CD8-positive, alpha-beta memory T cell (primary cell): ENCODE measurements at regions not wholly inside any gene's neighbourhood (a gene's known extent, or its start where the extent isn't known, plus 50 kb on each side); places are given as distances from the start of the nearest gene placed in this dataset.

ENCODE experiments used
- CTCF ChIA-PET: fragments of 350-600 bp; sonication (Branson Sonifier 250); formaldehyde crosslinking; loops from one replicate; lab custom pipeline; 2021; ENCODE audit warnings: antibody characterized with exemption; lab: Charles Lee
- POLR2A ChIA-PET: fragments of 350-600 bp; sonication (Branson Sonifier 250); formaldehyde crosslinking; loops from one replicate; lab custom pipeline; 2021; ENCODE audit warnings: antibody characterized with exemption; lab: Charles Lee
- DNase-seq, 5 donors: peaks; one replicate each; pipeline versions ENCODE4 v3.0.0 to v3.0.0-alpha.2; 2020 to 2022; ENCODE audit warnings: mixed read lengths in 1 of 5
- H3K27ac ChIP-seq: one replicate; pipeline ENCODE4 v1.7.0; 2013; ENCODE audit warnings: low read depth, mild to moderate bottlenecking, low read length, moderate library complexity
- H3K27me3 ChIP-seq: 2 replicates; pipeline ENCODE4 v1.7.0; 2013; ENCODE audit warnings: low read length, mild to moderate bottlenecking; ENCODE audit not compliant: insufficient read depth, poor library complexity, severe bottlenecking
- H3K36me3 ChIP-seq: 2 replicates; pipeline ENCODE4 v1.7.0; 2013; ENCODE audit warnings: mild to moderate bottlenecking, low read length, moderate library complexity; ENCODE audit not compliant: insufficient read depth
- H3K4me1 ChIP-seq: 2 replicates; pipeline ENCODE4 v1.7.0; 2013; ENCODE audit warnings: mild to moderate bottlenecking, low read length, moderate library complexity; ENCODE audit not compliant: insufficient read depth
- H3K4me3 ChIP-seq: 2 replicates; pipeline ENCODE4 v1.7.0; 2013; ENCODE audit warnings: mild to moderate bottlenecking, low read length
- H3K9me3 ChIP-seq: 2 replicates; pipeline ENCODE4 v1.7.0; 2013; ENCODE audit warnings: mild to moderate bottlenecking, low read length
- H3K27ac Mint-ChIP-seq, 8 donors: one replicate each; pipeline ENCODE4 v1.8.0; 2020 to 2021; ENCODE audit warnings: mixed read lengths in 8 of 8, mild to moderate bottlenecking in 6 of 8, inconsistent platforms in 3 of 8, moderate library complexity in 3 of 8
- H3K27me3 Mint-ChIP-seq, 2 donors: one replicate each; pipeline ENCODE4 v1.8.0; 2020 to 2021; ENCODE audit warnings: mixed read lengths in 2 of 2, mild to moderate bottlenecking in 1 of 2, moderate library complexity in 1 of 2
- H3K36me3 Mint-ChIP-seq, 3 donors: one replicate each; pipeline ENCODE4 v1.8.0; 2020 to 2021; ENCODE audit warnings: mixed read lengths in 3 of 3, inconsistent platforms in 1 of 3, mild to moderate bottlenecking in 1 of 3
- H3K4me1 Mint-ChIP-seq, 3 donors: one replicate each; pipeline ENCODE4 v1.8.0; 2020 to 2021; ENCODE audit warnings: mixed read lengths in 3 of 3, inconsistent platforms in 1 of 3, mild to moderate bottlenecking in 1 of 3
- H3K4me3 Mint-ChIP-seq, 7 donors: one replicate each; pipeline ENCODE4 v1.8.0; 2020 to 2021; ENCODE audit warnings: mixed read lengths in 7 of 7, mild to moderate bottlenecking in 6 of 7, moderate library complexity in 4 of 7, inconsistent platforms in 2 of 7
- H3K9me3 Mint-ChIP-seq, 5 donors: one replicate each; pipeline ENCODE4 v1.8.0; 2020 to 2022; ENCODE audit warnings: mixed read lengths in 5 of 5, mild to moderate bottlenecking in 3 of 5, moderate library complexity in 2 of 5, inconsistent platforms in 1 of 5

DNA sequence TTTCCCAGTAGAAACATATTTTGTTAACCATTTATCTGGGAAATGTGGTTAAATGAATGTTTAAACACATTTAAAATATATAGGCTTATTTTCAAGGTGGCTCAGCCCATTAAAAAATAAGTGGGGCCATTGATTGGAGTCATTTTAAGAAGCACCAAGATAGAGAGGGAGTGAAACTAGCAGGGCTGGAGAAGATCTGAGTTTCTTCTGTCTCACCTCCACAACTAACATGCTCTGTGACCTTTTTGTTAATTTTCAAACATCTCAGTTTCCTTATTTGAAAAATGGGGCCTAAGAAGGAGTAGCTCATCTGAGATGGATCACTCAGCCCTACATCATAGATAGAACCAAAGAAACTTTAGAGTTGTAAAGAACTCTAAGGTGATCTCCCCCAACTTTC, 254.8 kb downstream of the KCNS3 start:
- no peak overlapping the region for H3K27ac ChIP-seq
- CTCF ChIA-PET = no interaction called here
- Mint-ChIP-seq H3K27ac (no peak overlapping the region), H3K27me3 (no peaks in the 10 kb centered on the region), H3K9me3 (no peaks in the 10 kb centered on the region), H3K4me3 (no peak overlapping the region), H3K36me3 (no peaks in the 10 kb centered on the region), H3K4me1 (peaks cover 0 to 2% (median 0%) of the 10 kb centered on the region in 3 donors)
- no peaks in the 10 kb centered on the region for H3K4me1 ChIP-seq
- H3K9me3 ChIP-seq = no peaks in the 10 kb centered on the region
- DNase-seq = no peak
- no peaks in the 10 kb centered on the region for H3K27me3 ChIP-seq
- H3K36me3 ChIP-seq = no peaks in the 10 kb centered on the region
- POLR2A ChIA-PET = no interaction called here
- H3K4me3 ChIP-seq = no peak overlapping the region

DNA sequence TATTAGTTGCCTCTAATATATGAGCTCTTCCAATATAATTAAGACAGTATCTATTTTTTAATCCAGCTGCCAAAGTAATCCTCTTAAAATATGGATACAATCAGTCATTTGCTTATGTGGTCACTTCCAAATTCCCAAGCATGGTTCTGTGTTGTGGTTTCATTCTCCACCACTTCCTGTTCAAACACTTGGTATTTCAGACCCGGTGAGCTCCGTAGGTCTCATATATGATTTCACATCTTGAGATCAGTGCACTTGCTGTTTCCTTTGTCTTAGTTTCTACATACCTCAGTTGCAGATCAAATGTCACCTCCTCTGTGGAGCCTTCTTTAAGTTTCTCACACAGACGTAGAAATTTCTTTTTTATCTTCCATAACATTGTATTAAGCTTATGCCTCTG, 254.2 kb downstream of the KCNS3 start:
- Histone ChIP-seq H3K27ac (no peak overlapping the region), H3K4me1 (no peaks in the 10 kb centered on the region), H3K9me3 (no peaks in the 10 kb centered on the region), H3K27me3 (no peaks in the 10 kb centered on the region), H3K4me3 (no peak overlapping the region), H3K36me3 (no peaks in the 10 kb centered on the region)
- CTCF ChIA-PET = interaction anchor here (0.7 kb wide), 1 partner anchor 31 kb away, joined by 3 read pairs; no protein-coding TSS in a partner anchor
- no peak overlapping the region for H3K27ac Mint-ChIP-seq
- no peaks in the 10 kb centered on the region for H3K9me3 Mint-ChIP-seq
- peaks cover 0 to 2% (median 0%) of the 10 kb centered on the region in 3 donors for H3K4me1 Mint-ChIP-seq
- no peaks in the 10 kb centered on the region for H3K36me3 Mint-ChIP-seq
- POLR2A ChIA-PET = no interaction called here
- no peak overlapping the region for H3K4me3 Mint-ChIP-seq
- no peak for DNase-seq
- no peaks in the 10 kb centered on the region for H3K27me3 Mint-ChIP-seq

DNA sequence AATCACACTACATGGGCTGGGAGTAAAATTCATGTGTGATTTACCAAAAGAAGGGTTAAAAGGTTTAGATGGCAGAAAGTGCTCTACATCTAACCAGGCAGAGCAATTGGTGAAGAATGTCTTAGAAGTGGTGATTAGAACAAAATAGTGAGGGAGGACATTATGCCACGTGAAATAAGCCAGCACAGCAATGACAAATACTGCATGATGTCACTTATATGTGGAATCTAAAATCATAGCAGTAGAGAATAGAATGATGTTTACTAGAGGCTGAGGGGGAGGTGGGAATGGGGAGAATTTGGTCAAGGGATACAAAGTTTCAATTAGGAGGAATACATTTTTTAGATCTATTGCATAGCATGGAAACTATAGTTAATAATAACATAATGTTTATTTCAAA, 253.3 kb downstream of the KCNS3 start:
- Mint-ChIP-seq H3K9me3 (no peaks in the 10 kb centered on the region), H3K4me1 (peaks cover 0 to 2% (median 0%) of the 10 kb centered on the region in 3 donors), H3K27me3 (no peaks in the 10 kb centered on the region), H3K4me3 (no peak overlapping the region), H3K27ac (no peak overlapping the region), H3K36me3 (no peaks in the 10 kb centered on the region)
- no peaks in the 10 kb centered on the region for H3K27me3 ChIP-seq
- no peaks in the 10 kb centered on the region for H3K4me1 ChIP-seq
- H3K27ac ChIP-seq = no peak overlapping the region
- ChIA-PET CTCF (no interaction called here), POLR2A (no interaction called here)
- no peak overlapping the region for H3K4me3 ChIP-seq
- H3K36me3 ChIP-seq = no peaks in the 10 kb centered on the region
- no peak for DNase-seq
- H3K9me3 ChIP-seq = no peaks in the 10 kb centered on the region

DNA sequence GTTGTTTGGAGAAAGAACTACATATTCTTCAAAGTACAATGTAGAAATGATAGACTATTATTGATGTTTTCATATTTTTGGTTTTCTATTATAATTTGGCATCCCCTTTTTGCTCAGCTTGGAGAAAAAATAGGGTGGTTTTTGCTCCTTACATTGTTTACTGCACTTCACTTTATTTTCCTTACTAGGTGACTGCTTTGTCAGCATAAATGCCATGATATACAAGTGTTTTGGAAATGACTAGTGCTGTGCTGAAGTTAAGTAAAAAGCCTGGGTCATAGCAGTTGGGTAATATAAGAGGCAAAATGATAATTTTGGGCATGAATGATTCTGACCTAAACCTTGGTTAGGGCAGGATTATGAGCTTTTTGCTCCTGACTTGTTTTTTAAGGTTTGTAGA, 250.9 kb downstream of the KCNS3 start:
- H3K9me3 Mint-ChIP-seq = no peaks in the 10 kb centered on the region
- H3K4me3 Mint-ChIP-seq = no peak overlapping the region
- no peak overlapping the region for H3K4me3 ChIP-seq
- peaks cover 0 to 2% (median 0%) of the 10 kb centered on the region in 3 donors for H3K4me1 Mint-ChIP-seq
- H3K36me3 Mint-ChIP-seq = no peaks in the 10 kb centered on the region
- H3K27ac Mint-ChIP-seq = no peak overlapping the region
- H3K9me3 ChIP-seq = no peaks in the 10 kb centered on the region
- H3K4me1 ChIP-seq = no peaks in the 10 kb centered on the region
- ChIA-PET CTCF (no interaction called here), POLR2A (no interaction called here)
- H3K27ac ChIP-seq = no peak overlapping the region
- no peaks in the 10 kb centered on the region for H3K36me3 ChIP-seq
- no peaks in the 10 kb centered on the region for H3K27me3 Mint-ChIP-seq
- no peaks in the 10 kb centered on the region for H3K27me3 ChIP-seq
- DNase-seq = no peak

DNA sequence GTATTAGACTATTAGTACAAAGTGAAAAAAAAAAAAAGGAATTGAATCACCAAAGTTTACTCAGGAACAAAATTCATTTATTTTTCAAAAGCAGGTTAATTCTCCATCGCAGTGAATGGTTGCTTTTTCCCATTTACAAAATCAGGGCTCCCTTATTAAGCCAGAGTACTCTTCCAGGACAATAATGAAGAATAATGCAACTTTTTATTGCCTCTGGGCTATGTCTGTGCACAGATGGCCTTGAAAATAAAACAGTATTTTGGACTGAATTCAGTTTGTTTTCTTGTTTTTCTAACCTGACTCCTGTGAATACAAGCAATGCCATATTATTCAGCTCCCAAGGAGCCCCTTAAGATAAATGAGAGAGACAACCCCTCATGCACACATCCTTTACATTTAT, 246.8 kb downstream of the KCNS3 start:
- Mint-ChIP-seq H3K9me3 (peaks cover 0 to 3% (median 0%) of the 10 kb centered on the region in 5 donors), H3K4me1 (no peaks in the 10 kb centered on the region), H3K4me3 (no peak overlapping the region), H3K36me3 (no peaks in the 10 kb centered on the region), H3K27me3 (peaks cover 0 to 1% of the 10 kb centered on the region in 2 donors), H3K27ac (no peak overlapping the region)
- no peaks in the 10 kb centered on the region for H3K4me1 ChIP-seq
- CTCF ChIA-PET = no interaction called here
- H3K9me3 ChIP-seq = no peaks in the 10 kb centered on the region
- H3K27ac ChIP-seq = no peak overlapping the region
- H3K27me3 ChIP-seq = no peaks in the 10 kb centered on the region
- DNase-seq = no peak
- POLR2A ChIA-PET = no interaction called here
- H3K4me3 ChIP-seq = no peak overlapping the region
- no peaks in the 10 kb centered on the region for H3K36me3 ChIP-seq

DNA sequence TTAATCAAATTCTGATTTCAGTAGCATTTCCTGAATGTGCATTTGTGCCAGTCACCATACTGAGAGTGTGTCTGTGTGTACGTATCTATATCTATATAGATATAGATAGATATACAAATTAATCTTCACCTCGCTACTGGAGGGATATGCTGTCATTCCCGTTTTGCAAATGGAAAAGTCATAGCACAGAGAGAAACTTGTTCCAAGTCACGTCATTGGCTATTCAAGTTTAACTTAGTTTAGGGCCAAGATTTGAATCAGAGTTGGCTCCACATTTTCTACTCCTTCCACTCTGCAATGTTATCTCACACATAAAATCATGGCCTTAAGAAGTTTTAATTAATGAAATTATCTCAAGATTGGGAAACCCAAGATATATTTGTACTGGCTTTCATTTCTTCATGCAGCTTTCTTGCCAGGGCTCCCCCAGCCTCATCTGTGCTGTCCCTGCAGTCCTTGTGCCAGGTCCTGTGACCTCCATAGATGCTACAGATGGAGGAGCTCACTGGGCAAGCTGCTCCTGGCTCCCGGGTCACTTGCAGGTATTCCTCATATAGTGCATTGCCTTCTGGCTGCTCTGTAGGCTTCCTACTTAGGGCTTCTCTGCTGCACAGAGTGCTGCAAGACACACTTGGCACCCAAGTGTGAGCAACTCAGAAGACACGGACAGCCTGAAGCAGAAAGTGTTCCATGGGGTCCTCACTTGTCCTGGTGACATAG, 245.8 kb downstream of the KCNS3 start:
- H3K27me3 Mint-ChIP-seq = peaks cover 0 to 1% of the 10 kb centered on the region in 2 donors

DNA sequence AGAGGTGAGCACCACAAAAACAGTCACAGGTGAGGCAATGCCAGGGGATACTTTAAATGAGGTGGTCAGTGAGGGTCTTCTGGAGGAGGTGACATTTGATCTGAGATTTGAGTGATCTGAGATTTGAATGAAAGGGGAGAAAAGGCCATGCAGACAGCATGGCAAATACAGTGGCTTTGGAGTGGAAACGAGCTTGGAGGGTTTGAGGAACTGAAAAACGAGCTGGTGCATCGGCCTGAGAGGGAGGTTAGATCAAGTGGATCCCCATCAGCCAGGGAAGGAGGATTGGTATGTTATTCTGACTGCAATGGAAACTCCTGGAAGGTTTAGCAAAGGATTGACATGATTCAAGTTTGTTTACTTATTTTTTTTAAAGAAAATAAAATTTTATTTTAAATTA, 245.1 kb downstream of the KCNS3 start:
- H3K4me1 Mint-ChIP-seq = no peaks in the 10 kb centered on the region
- no peak overlapping the region for H3K27ac Mint-ChIP-seq
- Histone ChIP-seq H3K36me3 (no peaks in the 10 kb centered on the region), H3K4me1 (no peaks in the 10 kb centered on the region), H3K27ac (no peak overlapping the region), H3K4me3 (no peak overlapping the region), H3K9me3 (no peaks in the 10 kb centered on the region), H3K27me3 (no peaks in the 10 kb centered on the region)
- no peak for DNase-seq
- no peaks in the 10 kb centered on the region for H3K36me3 Mint-ChIP-seq
- ChIA-PET CTCF (no interaction called here), POLR2A (no interaction called here)
- peaks cover 0 to 3% (median 0%) of the 10 kb centered on the region in 5 donors for H3K9me3 Mint-ChIP-seq
- no peak overlapping the region for H3K4me3 Mint-ChIP-seq
- peaks cover 0 to 1% of the 10 kb centered on the region in 2 donors for H3K27me3 Mint-ChIP-seq

More for the DNA sequence above, 245.8 kb downstream of the KCNS3 start:
- H3K27ac Mint-ChIP-seq = no peak overlapping the region
- Histone ChIP-seq H3K4me1 (no peaks in the 10 kb centered on the region), H3K36me3 (no peaks in the 10 kb centered on the region), H3K4me3 (no peak overlapping the region), H3K27ac (no peak overlapping the region), H3K27me3 (no peaks in the 10 kb centered on the region), H3K9me3 (no peaks in the 10 kb centered on the region)
- CTCF ChIA-PET = no interaction called here
- H3K4me3 Mint-ChIP-seq = no peak overlapping the region
- no peaks in the 10 kb centered on the region for H3K4me1 Mint-ChIP-seq
- no peaks in the 10 kb centered on the region for H3K36me3 Mint-ChIP-seq
- POLR2A ChIA-PET = no interaction called here
- peaks cover 0 to 3% (median 0%) of the 10 kb centered on the region in 5 donors for H3K9me3 Mint-ChIP-seq
- no peak for DNase-seq

DNA sequence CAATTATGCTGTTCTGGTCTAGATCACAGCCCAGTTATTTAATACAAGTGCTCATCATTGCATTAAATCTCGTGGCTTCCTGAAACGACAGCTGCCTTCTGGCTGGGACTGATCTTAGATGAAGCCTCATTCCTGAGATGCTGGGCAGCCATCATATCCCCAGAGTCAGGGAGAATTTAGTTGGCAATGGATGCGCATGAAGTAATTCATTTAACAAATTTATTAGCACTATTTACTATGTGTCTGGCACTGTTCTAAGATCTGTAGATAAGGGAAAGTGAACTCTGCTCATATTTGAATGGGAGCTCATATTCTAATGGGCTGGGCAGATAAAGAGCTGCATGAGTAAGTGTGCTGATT, 244.7 kb downstream of the KCNS3 start:
- POLR2A ChIA-PET = no interaction called here
- Mint-ChIP-seq H3K27ac (no peak overlapping the region), H3K27me3 (peaks cover 0 to 1% of the 10 kb centered on the region in 2 donors), H3K4me3 (no peak overlapping the region), H3K36me3 (no peaks in the 10 kb centered on the region), H3K4me1 (no peaks in the 10 kb centered on the region), H3K9me3 (peaks cover 0 to 3% (median 0%) of the 10 kb centered on the region in 5 donors)
- Histone ChIP-seq H3K4me1 (no peaks in the 10 kb centered on the region), H3K27me3 (no peaks in the 10 kb centered on the region), H3K27ac (no peak overlapping the region), H3K36me3 (no peaks in the 10 kb centered on the region), H3K9me3 (no peaks in the 10 kb centered on the region), H3K4me3 (no peak overlapping the region)
- CTCF ChIA-PET = no interaction called here
- no peak for DNase-seq
